ENCODE measurements at regions not wholly inside any gene's neighbourhood (a gene's known extent, or its start where the extent isn't known, plus 50 kb on each side); places are given as distances from the start of the nearest gene placed in this dataset.
"Not testable (repeated sequence)": the region's sequence is repeated elsewhere in the genome, so short reads cannot be mapped to it uniquely, and the experiment has no call there.

DNA sequence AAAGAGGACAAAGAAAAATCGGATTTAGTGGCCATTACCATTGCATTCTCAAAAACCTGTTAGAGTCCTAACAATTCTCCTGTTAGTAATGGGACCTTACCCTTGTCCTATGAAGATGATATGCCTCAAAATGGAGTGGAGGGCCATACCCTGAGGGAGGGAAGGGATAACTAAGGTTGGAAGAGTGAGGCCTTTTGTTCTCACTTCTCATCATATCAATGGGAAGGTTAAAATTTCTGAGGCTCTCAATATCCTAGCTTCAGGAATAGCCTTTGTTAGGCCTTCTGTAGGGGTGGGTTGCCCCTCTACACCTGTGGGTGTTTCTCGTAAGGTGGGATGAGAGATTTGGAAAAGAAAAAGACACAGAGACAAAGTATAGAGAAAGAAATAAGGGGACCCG is 109.4 kb upstream of the SGIP1 start:
- not testable (repeated sequence) for DNase-seq; H3K4me3 ChIP-seq (ENCODE audit: low read depth, low read length); H3K36me3 ChIP-seq; H3K27me3 ChIP-seq (ENCODE audit: insufficient read depth, low read depth, severe bottlenecking); H3K27ac ChIP-seq; H3K9me3 ChIP-seq (ENCODE audit: severe bottlenecking)

GRCh38 chr1:66426239-66426853 is 107.6 kb upstream of the SGIP1 start:
- TF ChIP-seq CTCF (IDR thresholded peaks at IDR 0.05; ENCODE audit: low read depth, low read length), result no peak
- no peak overlapping the region for H3K4me3 ChIP-seq (ENCODE audit: low read depth, low read length)
- no peaks in the 10 kb centered on the region for H3K27me3 ChIP-seq (ENCODE audit: insufficient read depth, low read depth, severe bottlenecking)
- no peak for DNase-seq
- no peak overlapping the region for H3K27ac ChIP-seq
- no peaks in the 10 kb centered on the region for H3K36me3 ChIP-seq
- H3K9me3 ChIP-seq (ENCODE audit: severe bottlenecking), result peaks cover 21% of the 10 kb centered on the region

DNA sequence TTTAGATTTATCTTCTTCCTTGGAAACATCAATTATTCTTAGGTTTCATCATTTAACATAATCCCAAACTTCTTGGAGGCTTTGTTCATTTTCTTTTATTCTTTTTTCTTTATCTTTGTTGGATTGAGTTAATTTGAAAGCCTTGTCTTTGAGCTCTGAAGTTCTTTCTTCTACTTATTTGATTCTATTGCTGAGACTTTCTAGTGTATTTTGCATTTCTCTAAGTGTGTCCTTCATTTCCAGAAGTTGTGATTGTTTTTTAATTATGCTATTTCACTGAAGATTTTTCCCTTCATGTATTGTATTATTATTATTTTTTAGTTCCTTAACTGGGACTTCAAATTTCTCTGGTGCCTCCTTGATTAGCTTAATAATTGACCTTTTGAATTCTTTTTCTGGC is 103.1 kb upstream of the SGIP1 start:
- not testable (repeated sequence) for H3K27ac ChIP-seq; H3K36me3 ChIP-seq; H3K4me3 ChIP-seq (ENCODE audit: low read depth, low read length); DNase-seq; H3K27me3 ChIP-seq (ENCODE audit: insufficient read depth, low read depth, severe bottlenecking)
- H3K9me3 ChIP-seq (ENCODE audit: severe bottlenecking), result peaks cover 24% of the 10 kb centered on the region

DNA sequence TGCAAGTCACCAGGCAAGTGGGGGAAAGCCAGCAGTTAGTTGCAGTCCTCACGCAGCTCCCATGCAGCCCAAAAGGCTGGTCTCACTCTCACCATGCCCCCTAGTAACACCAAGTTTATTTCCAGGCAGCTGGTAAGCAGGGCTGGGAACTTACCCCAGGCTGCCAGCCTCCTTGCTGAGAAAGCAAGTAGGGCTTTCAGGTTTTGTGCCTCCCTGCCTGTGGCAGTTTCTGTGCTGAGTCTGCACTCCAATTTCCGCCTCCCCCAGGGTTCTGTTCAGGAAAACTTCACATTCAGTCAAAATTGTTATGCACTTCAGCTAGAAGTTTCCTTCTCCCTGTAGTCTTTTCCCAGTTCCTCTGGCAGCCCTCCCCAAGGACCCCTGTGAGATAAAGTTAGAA is 102.0 kb upstream of the SGIP1 start:
- Histone ChIP-seq H3K27me3 (ENCODE audit: insufficient read depth, low read depth, severe bottlenecking) (no peaks in the 10 kb centered on the region), H3K9me3 (ENCODE audit: severe bottlenecking) (peaks cover 24% of the 10 kb centered on the region), H3K36me3 (no peaks in the 10 kb centered on the region), H3K4me3 (ENCODE audit: low read depth, low read length) (no peak overlapping the region), H3K27ac (no peak overlapping the region)
- no peak for TF ChIP-seq CTCF (IDR thresholded peaks at IDR 0.05; ENCODE audit: low read depth, low read length)
- DNase-seq, result no peak

DNA sequence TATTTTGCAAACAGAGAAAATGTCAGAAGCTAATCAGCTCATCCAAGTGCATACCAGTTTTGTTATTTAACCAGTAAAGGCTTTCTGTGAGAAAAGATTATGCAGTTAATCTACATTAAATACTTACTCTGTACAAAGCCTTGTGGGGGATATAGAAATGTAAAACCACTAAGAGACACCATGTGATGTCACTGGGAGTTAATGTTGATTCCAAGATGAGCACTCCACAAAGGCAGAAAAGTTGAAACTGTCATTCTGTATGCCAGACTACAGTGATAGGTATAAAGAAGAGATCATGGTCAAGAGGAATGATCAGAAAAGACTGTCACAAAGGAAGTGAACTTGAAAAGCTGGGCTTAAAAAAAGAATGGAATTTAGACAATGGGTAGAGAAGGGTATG is 100.3 kb upstream of the SGIP1 start:
- no peaks in the 10 kb centered on the region for H3K36me3 ChIP-seq
- no peak overlapping the region for H3K4me3 ChIP-seq (ENCODE audit: low read depth, low read length)
- peaks cover 14% of the 10 kb centered on the region for H3K9me3 ChIP-seq (ENCODE audit: severe bottlenecking)
- H3K27me3 ChIP-seq (ENCODE audit: insufficient read depth, low read depth, severe bottlenecking), result no peaks in the 10 kb centered on the region
- no peak overlapping the region for H3K27ac ChIP-seq
- no peak for TF ChIP-seq CTCF (IDR thresholded peaks at IDR 0.05; ENCODE audit: low read depth, low read length)
- no peak for DNase-seq

GRCh38 chr1:66434096-66434495 is 99.9 kb upstream of the SGIP1 start:
- Histone ChIP-seq H3K27ac (no peak overlapping the region), H3K4me3 (ENCODE audit: low read depth, low read length) (no peak overlapping the region), H3K27me3 (ENCODE audit: insufficient read depth, low read depth, severe bottlenecking) (no peaks in the 10 kb centered on the region), H3K36me3 (no peaks in the 10 kb centered on the region), H3K9me3 (ENCODE audit: severe bottlenecking) (peaks cover 14% of the 10 kb centered on the region)
- TF ChIP-seq CTCF (IDR thresholded peaks at IDR 0.05; ENCODE audit: low read depth, low read length), result no peak
- no peak for DNase-seq

DNA sequence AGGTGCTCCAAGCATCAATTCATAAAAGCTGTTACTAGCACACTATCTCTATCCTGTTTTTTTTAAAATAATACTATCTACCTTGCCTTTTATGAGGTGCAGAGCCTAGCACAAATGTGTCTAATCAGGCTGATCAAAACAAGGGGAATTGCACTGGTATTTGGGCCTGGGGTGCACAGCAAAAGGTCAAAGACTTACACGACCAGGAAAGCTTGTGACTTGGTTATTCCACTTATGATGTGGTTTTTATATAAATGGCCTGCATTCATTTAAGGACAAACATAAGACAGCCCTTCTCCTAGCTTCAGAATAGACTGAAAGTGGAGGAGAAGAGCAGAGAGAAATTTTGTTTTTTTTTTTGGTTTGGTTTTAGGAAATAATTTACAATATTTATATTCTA is 98.4 kb upstream of the SGIP1 start:
- DNase-seq, result no peak
- peaks cover 6% of the 10 kb centered on the region for H3K9me3 ChIP-seq (ENCODE audit: severe bottlenecking)
- no peaks in the 10 kb centered on the region for H3K36me3 ChIP-seq
- no peaks in the 10 kb centered on the region for H3K27me3 ChIP-seq (ENCODE audit: insufficient read depth, low read depth, severe bottlenecking)
- H3K27ac ChIP-seq, result no peak overlapping the region
- no peak overlapping the region for H3K4me3 ChIP-seq (ENCODE audit: low read depth, low read length)
- TF ChIP-seq CTCF (IDR thresholded peaks at IDR 0.05; ENCODE audit: low read depth, low read length), result no peak
